Smooth muscle cell (in vitro differentiated cells): ENCODE measurements at regions not wholly inside any gene's neighbourhood (a gene's known extent, or its start where the extent isn't known, plus 50 kb on each side); places are given as distances from the start of the nearest gene placed in this dataset.

Experiments
- DNase-seq: peaks from one replicate; lab custom pipeline; 2025; ENCODE audit not compliant: unreplicated experiment; lab: John Stamatoyannopoulos, UW
- H2AFZ ChIP-seq: fragments of 200-600 bp; sonication (generic); 2 replicates; pipeline ENCODE4 v1.6.0; 2016; ENCODE audit warnings: antibody characterized with exemption, low read depth, mild to moderate bottlenecking
- H3F3A ChIP-seq: fragments of 200-600 bp; sonication (generic); 2 replicates; pipeline ENCODE4 v1.6.0; 2017; ENCODE audit warnings: antibody characterized with exemption, low read depth
- H3K27ac ChIP-seq: fragments of 200-600 bp; sonication (generic); 2 replicates; pipeline ENCODE4 v1.5.1; 2016; ENCODE audit warnings: low read depth, mild to moderate bottlenecking
- H3K27me3 ChIP-seq: fragments of 200-600 bp; sonication (generic); 2 replicates; pipeline ENCODE4 v1.6.1; 2016; ENCODE audit warnings: low read depth, mild to moderate bottlenecking
- H3K36me3 ChIP-seq: fragments of 200-600 bp; sonication (generic); 2 replicates; pipeline ENCODE4 v1.5.1; 2016; ENCODE audit warnings: low read depth
- H3K4me1 ChIP-seq: fragments of 200-600 bp; sonication (generic); 2 replicates; pipeline ENCODE4 v1.5.1; 2016; ENCODE audit warnings: low read depth
- H3K4me2 ChIP-seq: fragments of 200-600 bp; sonication (generic); 2 replicates; pipeline ENCODE4 v1.6.0; 2016; ENCODE audit warnings: mild to moderate bottlenecking
- H3K4me3 ChIP-seq: fragments of 200-600 bp; sonication (generic); 2 replicates; pipeline ENCODE4 v1.5.1; 2016; ENCODE audit warnings: mild to moderate bottlenecking
- H3K79me2 ChIP-seq: fragments of 200-600 bp; sonication (generic); 2 replicates; pipeline ENCODE4 v1.6.0; 2016; ENCODE audit warnings: low read depth, mild to moderate bottlenecking
- H3K9ac ChIP-seq: fragments of 200-600 bp; sonication (generic); 2 replicates; pipeline ENCODE4 v1.6.0; 2016; ENCODE audit warnings: low read depth
- H3K9me3 ChIP-seq: fragments of 200-600 bp; sonication (generic); replicated peaks from 2 replicates; pipeline ENCODE4 v1.5.1; 2016; ENCODE audit warnings: low read depth
- H4K20me1 ChIP-seq: fragments of 200-600 bp; sonication (generic); 2 replicates; pipeline ENCODE4 v1.6.0; 2016; ENCODE audit warnings: low read depth
- WGBS: methylation state at CpG from one replicate; pipeline ENCODE4 v1.1.7; 2016; ENCODE audit warnings: low lambda C conversion rate; 5-methylcytosine and 5-hydroxymethylcytosine counted together
- TF ChIP-seq, protein P1 (sequence below): fragments of 200-600 bp; sonication (generic); IDR thresholded peaks from 2 replicates; pipeline ENCODE4 v1.5.1; 2017; ENCODE audit warnings: borderline replicate concordance, mild to moderate bottlenecking, antibody characterized with exemption; ENCODE audit not compliant: insufficient read depth, poor library complexity, severe bottlenecking

DNA sequence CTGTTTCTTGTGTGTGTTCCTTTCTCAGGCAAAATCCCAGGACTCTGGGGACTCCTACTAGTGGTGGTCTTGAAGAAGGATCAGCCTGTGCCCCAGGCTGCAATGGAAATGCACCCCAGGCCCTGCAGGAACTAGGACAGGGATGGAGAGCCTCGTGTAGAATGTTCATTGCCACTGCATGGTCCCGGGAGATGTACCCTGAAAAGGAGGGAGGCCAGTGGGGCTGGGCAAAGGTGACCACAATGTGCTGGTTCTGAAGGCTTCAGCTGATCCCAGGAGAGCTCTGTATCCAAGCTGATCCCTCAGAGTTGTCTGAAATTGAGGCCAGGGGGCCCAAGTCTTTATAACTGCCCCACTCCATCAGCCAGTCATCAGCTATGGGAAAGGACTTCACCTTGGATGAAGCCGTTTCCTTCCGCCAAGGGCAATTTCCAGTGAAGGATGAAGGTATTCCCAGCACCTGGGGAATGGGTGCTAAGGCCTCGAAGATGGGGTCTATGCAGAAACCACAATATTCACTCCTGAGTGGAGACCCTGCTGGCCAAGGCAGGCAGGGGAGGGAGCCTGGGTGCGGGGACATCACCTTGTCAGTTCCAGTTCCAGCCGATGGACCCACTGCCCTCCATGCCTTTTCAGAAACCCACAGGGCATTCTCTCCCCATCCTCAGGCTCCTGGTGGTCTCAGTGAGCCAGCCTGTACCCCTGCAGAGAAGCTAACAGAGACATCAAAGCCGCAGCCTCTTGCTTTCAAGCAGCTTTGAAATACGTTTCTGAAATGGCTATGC, 59.9 kb upstream of the CDH5 start:
- DNase-seq, result no peak
- WGBS, result 90% methylated on average over 9 of the region's 9 CpGs

GRCh38 chr16:66304961-66305360, 61.5 kb upstream of the CDH5 start:
- H3K9me3 ChIP-seq, result no peaks in the 10 kb centered on the region
- H3K27me3 ChIP-seq, result peaks cover 3% of the 10 kb centered on the region
- H3K4me3 ChIP-seq, result no peak overlapping the region
- H3K9ac ChIP-seq, result no peak overlapping the region
- DNase-seq, result no peak
- no peaks in the 10 kb centered on the region for H3F3A ChIP-seq
- no peak overlapping the region for H3K4me2 ChIP-seq
- no peaks in the 10 kb centered on the region for H3K79me2 ChIP-seq
- TF ChIP-seq, protein P1, sequence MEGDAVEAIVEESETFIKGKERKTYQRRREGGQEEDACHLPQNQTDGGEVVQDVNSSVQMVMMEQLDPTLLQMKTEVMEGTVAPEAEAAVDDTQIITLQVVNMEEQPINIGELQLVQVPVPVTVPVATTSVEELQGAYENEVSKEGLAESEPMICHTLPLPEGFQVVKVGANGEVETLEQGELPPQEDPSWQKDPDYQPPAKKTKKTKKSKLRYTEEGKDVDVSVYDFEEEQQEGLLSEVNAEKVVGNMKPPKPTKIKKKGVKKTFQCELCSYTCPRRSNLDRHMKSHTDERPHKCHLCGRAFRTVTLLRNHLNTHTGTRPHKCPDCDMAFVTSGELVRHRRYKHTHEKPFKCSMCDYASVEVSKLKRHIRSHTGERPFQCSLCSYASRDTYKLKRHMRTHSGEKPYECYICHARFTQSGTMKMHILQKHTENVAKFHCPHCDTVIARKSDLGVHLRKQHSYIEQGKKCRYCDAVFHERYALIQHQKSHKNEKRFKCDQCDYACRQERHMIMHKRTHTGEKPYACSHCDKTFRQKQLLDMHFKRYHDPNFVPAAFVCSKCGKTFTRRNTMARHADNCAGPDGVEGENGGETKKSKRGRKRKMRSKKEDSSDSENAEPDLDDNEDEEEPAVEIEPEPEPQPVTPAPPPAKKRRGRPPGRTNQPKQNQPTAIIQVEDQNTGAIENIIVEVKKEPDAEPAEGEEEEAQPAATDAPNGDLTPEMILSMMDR, result no peak
- WGBS, result 86% methylated on average over 3 of the region's 3 CpGs
- no peaks in the 10 kb centered on the region for H3K4me1 ChIP-seq
- H3K36me3 ChIP-seq, result no peaks in the 10 kb centered on the region
- no peak overlapping the region for H3K27ac ChIP-seq
- no peaks in the 10 kb centered on the region for H4K20me1 ChIP-seq
- H2AFZ ChIP-seq, result no peak overlapping the region

More for the DNA sequence above, 59.9 kb upstream of the CDH5 start:
- Histone ChIP-seq H3K79me2 (no peaks in the 10 kb centered on the region), H3K9ac (no peak overlapping the region), H3K4me1 (no peaks in the 10 kb centered on the region), H3K4me2 (no peak overlapping the region), H2AFZ (no peak overlapping the region), H3K27ac (no peak overlapping the region), H3K4me3 (no peak overlapping the region), H4K20me1 (no peaks in the 10 kb centered on the region), H3F3A (no peaks in the 10 kb centered on the region), H3K27me3 (peaks cover 3% of the 10 kb centered on the region), H3K36me3 (no peaks in the 10 kb centered on the region), H3K9me3 (no peaks in the 10 kb centered on the region)
- TF ChIP-seq, protein P1, result no peak

- Histone ChIP-seq H3F3A (no peaks in the 10 kb centered on the region), H3K4me2 (no peak overlapping the region), H3K27ac (no peak overlapping the region), H4K20me1 (no peaks in the 10 kb centered on the region), H3K4me3 (no peak overlapping the region), H3K79me2 (no peaks in the 10 kb centered on the region), H3K4me1 (no peaks in the 10 kb centered on the region), H3K9ac (no peak overlapping the region), H2AFZ (no peak overlapping the region), H3K9me3 (no peaks in the 10 kb centered on the region), H3K27me3 (peaks cover 3% of the 10 kb centered on the region), H3K36me3 (no peaks in the 10 kb centered on the region)
- TF ChIP-seq, protein P1, result no peak
- DNase-seq, result no peak
- WGBS, result 85% methylated on average over 7 of the region's 7 CpGs
Observed at GRCh38 chr16:66304151-66304550, 62.3 kb upstream of the CDH5 start.

DNA sequence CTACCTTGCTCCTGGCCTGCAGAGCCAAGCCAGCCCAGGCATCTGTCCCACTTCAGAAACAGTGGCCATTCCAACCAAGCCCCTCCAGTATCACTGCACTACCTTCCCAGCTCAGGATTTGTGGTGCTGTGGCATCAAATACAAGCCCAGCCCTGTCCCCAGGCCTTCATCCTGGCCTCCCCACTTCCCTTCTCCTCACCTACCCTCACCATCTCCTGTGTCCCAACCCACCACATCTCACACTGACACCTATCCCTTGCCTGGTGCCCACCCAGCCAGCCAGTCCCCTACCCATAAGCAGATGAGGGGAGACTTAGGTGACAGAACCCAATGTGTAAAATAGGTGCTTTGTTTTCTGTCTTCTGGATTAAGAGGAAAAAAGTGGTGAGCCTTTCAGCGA, 66.0 kb upstream of the CDH5 start:
- no peak overlapping the region for H3K4me2 ChIP-seq
- no peak overlapping the region for H2AFZ ChIP-seq
- no peak overlapping the region for H3K27ac ChIP-seq
- H4K20me1 ChIP-seq, result no peaks in the 10 kb centered on the region
- no peaks in the 10 kb centered on the region for H3K4me1 ChIP-seq
- H3K4me3 ChIP-seq, result no peak overlapping the region
- no peak for DNase-seq
- H3K79me2 ChIP-seq, result no peaks in the 10 kb centered on the region
- peaks cover 3% of the 10 kb centered on the region for H3K27me3 ChIP-seq
- 96% methylated on average over 1 of the region's 1 CpG for WGBS
- no peaks in the 10 kb centered on the region for H3K36me3 ChIP-seq
- H3K9me3 ChIP-seq, result no peaks in the 10 kb centered on the region
- TF ChIP-seq, protein P1, result no peak
- no peaks in the 10 kb centered on the region for H3F3A ChIP-seq
- no peak overlapping the region for H3K9ac ChIP-seq
